Adrenal gland (tissue), 9 donors: ENCODE measurements at regions not wholly inside any gene's neighbourhood (a gene's known extent, or its start where the extent isn't known, plus 50 kb on each side); places are given as distances from the start of the nearest gene placed in this dataset.

Source experiments
- DNase-seq, 7 donors: peaks; one replicate each; pipeline ENCODE4 v3.0.0-alpha.2; 2019 to 2020
- H3K27ac ChIP-seq, 5 donors: fragments of 200-600 bp; sonication (generic) in 4 of 5; 1 replicate in 3 of 5; 2 replicates in 2 of 5; pipeline versions ENCODE4 v1.5.1 to v1.8.0; 2016 to 2020; ENCODE audit warnings: mild to moderate bottlenecking in 1 of 5
- H3K27me3 ChIP-seq: fragments of 200-600 bp; 2 replicates; pipeline ENCODE4 v1.8.0; 2021
- H3K36me3 ChIP-seq, 2 donors: fragments of 200-600 bp; replicated peaks in 1 of 2; 1 replicate in 1 of 2; 2 replicates in 1 of 2; pipeline versions ENCODE4 v1.5.1 to v1.8.0; 2018 to 2022
- H3K4me1 ChIP-seq, 2 donors: fragments of 200-600 bp; replicated peaks in 1 of 2; 1 replicate in 1 of 2; 2 replicates in 1 of 2; pipeline versions ENCODE4 v1.5.1 to v1.8.0; 2018 to 2021
- H3K4me3 ChIP-seq, 4 donors: fragments of 200-600 bp; sonication (generic) in 3 of 4; one replicate each; pipeline ENCODE4 v1.5.1; 2016 to 2018
- H3K9me3 ChIP-seq, 3 donors: fragments of 200-600 bp; sonication (generic) in 1 of 3; replicated peaks in 1 of 3; 1 replicate in 2 of 3; 2 replicates in 1 of 3; pipeline versions ENCODE4 v1.5.1 to v1.8.0; 2016 to 2021
- CTCF ChIP-seq, 6 experiments: fragments of 450-650 bp in 4 of 6; fragments of 200-600 bp in 2 of 6; sonication (generic) in 1 of 6; IDR thresholded peaks; 1 replicate in 5 of 6; 2 replicates in 1 of 6; pipeline versions ENCODE4 v1.5.1 to v1.8.0; 2016 to 2021; ENCODE audit warnings: antibody characterized with exemption in 6 of 6, mild to moderate bottlenecking in 2 of 6, moderate library complexity in 1 of 6
- POLR2A ChIP-seq, 2 donors: fragments of 450-650 bp; IDR thresholded peaks; one replicate each; pipeline ENCODE4 v1.6.1; 2017; ENCODE audit warnings: antibody characterized with exemption in 2 of 2, mild to moderate bottlenecking in 2 of 2, moderate library complexity in 1 of 2
- WGBS, 4 donors: extraction: QIAGEN DNeasy Blood & Tissue Kit in 2 of 4; methylation state at CpG; one replicate each; pipeline versions ENCODE4 v1.1.5 to v1.1.7; 2013 to 2017; 5-methylcytosine and 5-hydroxymethylcytosine counted together
- intact Hi-C, 2 donors: fragments of 100-400 bp; cut with DNase I; formaldehyde crosslinking; loops; one replicate each; pipeline versions ENCODE4 v1.14.1 to v1.15.0; 2022 to 2023
- donor health status: healthy with polysubstance abuse.
- donor health status: Bipolar disorder and iron deficiency.
- donor health status: DM: yes; HTN: yes; CAD: no.
- donor health status: DM: no; HTN: no; CAD: no.
- donor health status: DM: no; HTN: no; CAD: no.

DNA sequence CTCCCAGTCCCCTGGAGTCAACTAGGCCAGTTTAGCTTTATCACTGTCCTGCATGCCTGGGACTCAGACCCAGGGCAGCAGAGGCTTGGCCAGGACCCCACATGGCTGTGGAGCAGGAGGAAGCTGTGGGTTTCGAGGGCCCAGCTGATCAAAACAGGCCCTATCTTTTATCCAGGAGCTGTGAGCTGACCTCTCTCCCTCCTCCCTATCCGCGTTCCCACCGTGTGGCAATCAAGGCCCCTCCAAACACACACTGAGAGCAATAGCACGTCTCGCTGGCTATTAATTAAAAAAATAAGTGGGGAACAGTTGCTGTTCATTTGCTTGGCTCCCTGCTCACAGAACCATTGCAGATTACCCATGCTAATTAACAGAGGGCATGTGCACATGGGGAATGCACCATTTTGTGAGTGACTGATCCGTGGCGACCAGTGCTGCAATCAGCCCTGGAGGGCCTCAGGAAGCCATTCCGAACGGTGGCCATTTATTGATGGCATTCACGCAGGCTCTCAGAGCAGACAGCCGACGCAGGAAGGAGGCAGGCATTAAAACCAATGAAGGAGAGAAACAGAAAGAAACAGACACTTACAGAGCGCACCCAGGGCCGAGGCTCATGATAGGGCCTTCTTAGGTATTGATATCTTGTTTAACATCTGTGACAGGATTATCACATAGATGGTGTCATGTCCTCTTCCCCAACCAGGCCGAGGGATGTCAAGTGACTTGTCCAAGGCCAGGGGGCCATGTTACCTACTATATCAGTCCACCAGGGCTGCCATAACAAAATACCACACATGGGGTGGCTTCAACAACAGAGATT lies 157.1 kb downstream of the KATNIP start:
- WGBS, 4 donors, result 91 to 96% (median 93%) methylated on average over 16 of the region's 16 CpGs
- H3K4me1 ChIP-seq, result no peaks in the 10 kb centered on the region
- H3K27ac ChIP-seq, result no peak overlapping the region
- no peak overlapping the region for H3K4me3 ChIP-seq
- no peaks in the 10 kb centered on the region for H3K27me3 ChIP-seq
- DNase-seq, result no peak
- H3K36me3 ChIP-seq, result no peaks in the 10 kb centered on the region
- TF ChIP-seq CTCF (IDR thresholded peaks at IDR 0.05) (no peak), POLR2A (IDR thresholded peaks at IDR 0.05) (no peak)
- intact Hi-C loops, result no loop called here
- no peaks in the 10 kb centered on the region for H3K9me3 ChIP-seq

- H3K36me3 ChIP-seq, result no peaks in the 10 kb centered on the region
- TF ChIP-seq POLR2A (IDR thresholded peaks at IDR 0.05) (no peak), CTCF (IDR thresholded peaks at IDR 0.05) (no peak)
- DNase-seq, result no peak
- 90 to 94% (median 90%) methylated on average over 10 of the region's 10 CpGs for WGBS, 4 donors
- no peak overlapping the region for H3K27ac ChIP-seq
- H3K4me3 ChIP-seq, result no peak overlapping the region
- intact Hi-C loops, result no loop called here
- H3K27me3 ChIP-seq, result no peaks in the 10 kb centered on the region
- H3K9me3 ChIP-seq, result no peaks in the 10 kb centered on the region
- H3K4me1 ChIP-seq, result no peaks in the 10 kb centered on the region
These were observed 158.7 kb downstream of the KATNIP start for GRCh38 chr16:27708651-27709050.

DNA sequence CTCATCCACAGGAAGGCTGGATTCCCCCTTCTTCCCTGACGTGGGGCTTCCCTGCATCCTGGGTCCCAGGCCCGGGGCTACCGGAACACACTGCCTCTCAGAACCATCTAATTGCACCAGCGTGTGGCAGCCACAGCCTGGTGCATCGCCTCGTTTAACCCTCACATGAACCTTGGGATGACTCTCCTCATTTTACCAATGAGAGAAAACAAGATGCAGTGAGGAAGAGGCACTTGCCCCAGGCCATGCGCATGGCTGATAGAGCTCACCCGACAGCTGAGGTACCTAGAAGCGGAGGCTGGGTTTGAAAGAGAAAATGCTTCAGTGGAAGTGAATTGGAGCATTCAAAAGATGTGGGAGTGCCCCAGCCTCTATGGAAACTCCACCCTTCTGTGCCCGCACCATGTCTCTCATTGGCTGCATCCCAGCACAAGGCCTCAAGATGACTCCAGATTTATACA lies 162.3 kb downstream of the KATNIP start:
- intact Hi-C loops, result no loop called here
- DNase-seq, result no peak
- 77 to 95% (median 93%) methylated on average over 10 of the region's 10 CpGs for WGBS, 4 donors

DNA sequence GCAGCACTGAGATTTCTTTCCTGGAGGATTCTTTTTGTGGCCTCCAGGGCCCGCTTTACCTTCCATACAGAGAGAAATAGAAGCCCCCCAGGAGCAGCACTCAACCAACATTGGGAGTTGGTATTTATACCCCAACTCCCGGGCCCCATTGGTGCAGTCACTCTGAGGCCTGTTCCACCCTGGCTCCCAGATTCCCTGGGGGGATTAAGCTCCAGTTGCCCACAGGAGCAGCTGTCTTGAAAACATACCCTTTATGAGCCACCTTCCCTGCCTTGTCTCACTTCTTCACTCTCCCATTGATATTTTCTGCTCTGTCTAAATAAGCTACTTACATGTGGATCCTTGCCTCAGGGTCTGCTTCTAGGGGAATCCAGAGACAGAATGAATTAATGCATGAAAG lies 167.8 kb downstream of the KATNIP start:
- DNase-seq, result no peak
- no peak for TF ChIP-seq POLR2A (IDR thresholded peaks at IDR 0.05)
- no peak for TF ChIP-seq CTCF (IDR thresholded peaks at IDR 0.05)
- intact Hi-C loops, result no loop called here
- 79 to 96% (median 93%) methylated on average over 2 of the region's 2 CpGs for WGBS, 4 donors
- Histone ChIP-seq H3K4me3 (no peak overlapping the region), H3K27me3 (no peaks in the 10 kb centered on the region), H3K27ac (no peak overlapping the region), H3K9me3 (no peaks in the 10 kb centered on the region), H3K4me1 (no peaks in the 10 kb centered on the region), H3K36me3 (no peaks in the 10 kb centered on the region)

More for the DNA sequence above, 162.3 kb downstream of the KATNIP start:
- H3K27me3 ChIP-seq, result no peaks in the 10 kb centered on the region
- no peaks in the 10 kb centered on the region for H3K9me3 ChIP-seq
- TF ChIP-seq CTCF (IDR thresholded peaks at IDR 0.05) (no peak), POLR2A (IDR thresholded peaks at IDR 0.05) (no peak)
- no peak overlapping the region for H3K27ac ChIP-seq
- no peaks in the 10 kb centered on the region for H3K36me3 ChIP-seq
- no peak overlapping the region for H3K4me3 ChIP-seq
- H3K4me1 ChIP-seq, result no peaks in the 10 kb centered on the region
